Hepatocyte (in vitro differentiated cells): ENCODE measurements at regions not wholly inside any gene's neighbourhood (a gene's known extent, or its start where the extent isn't known, plus 50 kb on each side); places are given as distances from the start of the nearest gene placed in this dataset.
"Not testable (repeated sequence)": the region's sequence is repeated elsewhere in the genome, so short reads cannot be mapped to it uniquely, and the experiment has no call there.

Experiments
- DNase-seq: peaks from one replicate; pipeline ENCODE4 v3.0.0-alpha.2; 2016; ENCODE audit warnings: low spot score
- H2AFZ ChIP-seq: fragments of 200-600 bp; sonication (generic); 2 replicates; pipeline ENCODE4 v1.6.0; 2016; ENCODE audit warnings: antibody characterized with exemption, mild to moderate bottlenecking
- H3K27ac ChIP-seq: fragments of 200-600 bp; sonication (generic); 2 replicates; pipeline ENCODE4 v1.5.1; 2016; ENCODE audit warnings: mild to moderate bottlenecking
- H3K27me3 ChIP-seq: fragments of 200-600 bp; sonication (generic); 2 replicates; pipeline ENCODE4 v1.6.1; 2016
- H3K36me3 ChIP-seq: fragments of 200-600 bp; sonication (generic); replicated peaks from 2 replicates; pipeline ENCODE4 v1.5.1; 2016; ENCODE audit warnings: low read depth; ENCODE audit not compliant: insufficient read depth
- H3K4me1 ChIP-seq: fragments of 200-600 bp; sonication (generic); 2 replicates; pipeline ENCODE4 v1.5.1; 2016; ENCODE audit warnings: mild to moderate bottlenecking, moderate library complexity; ENCODE audit not compliant: insufficient read depth
- H3K4me2 ChIP-seq: fragments of 200-600 bp; sonication (generic); 2 replicates; pipeline ENCODE4 v1.6.0; 2016
- H3K4me3 ChIP-seq: fragments of 200-600 bp; sonication (generic); 2 replicates; pipeline ENCODE4 v1.5.1; 2016; ENCODE audit warnings: mild to moderate bottlenecking
- H3K79me2 ChIP-seq: fragments of 200-600 bp; sonication (generic); 2 replicates; pipeline ENCODE4 v1.6.0; 2017; ENCODE audit warnings: mild to moderate bottlenecking
- H3K9me2 ChIP-seq: fragments of 200-600 bp; sonication (generic); replicated peaks from 2 replicates; pipeline ENCODE4 v1.6.0; 2017; ENCODE audit warnings: mild to moderate bottlenecking; ENCODE audit not compliant: insufficient read depth
- H3K9me3 ChIP-seq: fragments of 200-600 bp; sonication (generic); 2 replicates; pipeline ENCODE4 v1.5.1; 2016; ENCODE audit warnings: low read depth, mild to moderate bottlenecking
- H4K20me1 ChIP-seq: fragments of 200-600 bp; sonication (generic); 2 replicates; pipeline ENCODE4 v1.6.0; 2016; ENCODE audit warnings: mild to moderate bottlenecking; ENCODE audit not compliant: insufficient read depth, poor library complexity, severe bottlenecking
- CTCF ChIP-seq: fragments of 200-600 bp; sonication (generic); IDR thresholded peaks from 2 replicates; pipeline ENCODE4 v1.5.1; 2016; ENCODE audit warnings: antibody characterized with exemption, mild to moderate bottlenecking; ENCODE audit not compliant: poor library complexity
- EZH2 ChIP-seq: fragments of 200-600 bp; sonication (generic); IDR thresholded peaks from 2 replicates; pipeline ENCODE4 v1.6.1; 2016; ENCODE audit warnings: antibody characterized with exemption, mild to moderate bottlenecking, borderline replicate concordance
- EZH2phosphoT487 ChIP-seq: fragments of 200-600 bp; sonication (generic); IDR thresholded peaks from one replicate; pipeline ENCODE4 v1.6.1; 2018; ENCODE audit warnings: antibody characterized with exemption, mild to moderate bottlenecking, low read depth, moderate library complexity; ENCODE audit not compliant: unreplicated experiment, severe bottlenecking
- WGBS: methylation state at CpG from one replicate; pipeline ENCODE4 v1.1.6; 2016; ENCODE audit warnings: low lambda C conversion rate; ENCODE audit errors: missing lambda C conversion rate; 5-methylcytosine and 5-hydroxymethylcytosine counted together

GRCh38 chr3:115403786-115404185 is 219.5 kb upstream of the GAP43 start:
- H3K4me1 ChIP-seq = no peaks in the 10 kb centered on the region
- no peaks in the 10 kb centered on the region for H4K20me1 ChIP-seq
- peak; percentile 7 for DNase-seq
- 30% methylated on average over 2 of the region's 2 CpGs for WGBS
- H3K9me3 ChIP-seq = no peaks in the 10 kb centered on the region
- no peaks in the 10 kb centered on the region for H3K36me3 ChIP-seq
- H3K9me2 ChIP-seq = no peaks in the 10 kb centered on the region
- no peaks in the 10 kb centered on the region for H3K27me3 ChIP-seq
- H3K4me3 ChIP-seq = no peak overlapping the region
- no peak for TF ChIP-seq CTCF
- no peak for TF ChIP-seq EZH2
- TF ChIP-seq EZH2phosphoT487 = no peak
- no peaks in the 10 kb centered on the region for H3K79me2 ChIP-seq
- H2AFZ ChIP-seq = no peak overlapping the region
- no peak overlapping the region for H3K27ac ChIP-seq
- H3K4me2 ChIP-seq = no peak overlapping the region

- Histone ChIP-seq H3K4me1 (no peaks in the 10 kb centered on the region), H3K27ac (no peak overlapping the region), H3K9me3 (no peaks in the 10 kb centered on the region), H3K9me2 (no peaks in the 10 kb centered on the region), H3K4me2 (no peak overlapping the region), H3K36me3 (no peaks in the 10 kb centered on the region), H3K27me3 (no peaks in the 10 kb centered on the region), H2AFZ (no peak overlapping the region), H3K4me3 (no peak overlapping the region), H4K20me1 (no peaks in the 10 kb centered on the region), H3K79me2 (no peaks in the 10 kb centered on the region)
- TF ChIP-seq CTCF = no peak
- no peak for TF ChIP-seq EZH2
- TF ChIP-seq EZH2phosphoT487 = no peak
- WGBS = 92% methylated on average over 5 of the region's 5 CpGs
- DNase-seq = no peak
Measured at GRCh38 chr3:115409596-115409995, 213.7 kb upstream of the GAP43 start.

- not testable (repeated sequence) for H3K4me3 ChIP-seq, H3K4me2 ChIP-seq
Measured at GRCh38 chr3:115414610-115415009, 208.7 kb upstream of the GAP43 start.

GRCh38 chr3:115415246-115415996 is 207.9 kb upstream of the GAP43 start:
- no peak overlapping the region for H3K4me2 ChIP-seq
- WGBS = 85% methylated on average over 4 of the region's 4 CpGs
- H3K9me3 ChIP-seq = no peaks in the 10 kb centered on the region
- no peaks in the 10 kb centered on the region for H4K20me1 ChIP-seq
- no peak for TF ChIP-seq EZH2
- TF ChIP-seq EZH2phosphoT487 = no peak
- TF ChIP-seq CTCF = no peak
- no peak overlapping the region for H3K27ac ChIP-seq
- no peaks in the 10 kb centered on the region for H3K4me1 ChIP-seq
- H3K27me3 ChIP-seq = no peaks in the 10 kb centered on the region
- DNase-seq = no peak
- H3K4me3 ChIP-seq = no peak overlapping the region
- no peaks in the 10 kb centered on the region for H3K36me3 ChIP-seq
- H3K79me2 ChIP-seq = no peaks in the 10 kb centered on the region
- no peaks in the 10 kb centered on the region for H3K9me2 ChIP-seq
- no peak overlapping the region for H2AFZ ChIP-seq

More at GRCh38 chr3:115414610-115415009, 208.7 kb upstream of the GAP43 start:
- H3K9me2 ChIP-seq, H3K36me3 ChIP-seq, H3K79me2 ChIP-seq, H4K20me1 ChIP-seq, DNase-seq, H3K27ac ChIP-seq, H2AFZ ChIP-seq, H3K4me1 ChIP-seq, H3K27me3 ChIP-seq, H3K9me3 ChIP-seq: not testable (repeated sequence)
- WGBS = 100% methylated on average over 4 of the region's 4 CpGs
